UCSD-AML1 (cell line): ENCODE measurements at regions not wholly inside any gene's neighbourhood (a gene's known extent, or its start where the extent isn't known, plus 50 kb on each side); places are given as distances from the start of the nearest gene placed in this dataset.
A peak's percentile ranks its signal among the peaks of the same experiment; 100 is the strongest.

Experiments
- DNase-seq: peaks from one replicate; lab custom pipeline; 2025; ENCODE audit not compliant: unreplicated experiment; lab: John Stamatoyannopoulos, UW

DNA sequence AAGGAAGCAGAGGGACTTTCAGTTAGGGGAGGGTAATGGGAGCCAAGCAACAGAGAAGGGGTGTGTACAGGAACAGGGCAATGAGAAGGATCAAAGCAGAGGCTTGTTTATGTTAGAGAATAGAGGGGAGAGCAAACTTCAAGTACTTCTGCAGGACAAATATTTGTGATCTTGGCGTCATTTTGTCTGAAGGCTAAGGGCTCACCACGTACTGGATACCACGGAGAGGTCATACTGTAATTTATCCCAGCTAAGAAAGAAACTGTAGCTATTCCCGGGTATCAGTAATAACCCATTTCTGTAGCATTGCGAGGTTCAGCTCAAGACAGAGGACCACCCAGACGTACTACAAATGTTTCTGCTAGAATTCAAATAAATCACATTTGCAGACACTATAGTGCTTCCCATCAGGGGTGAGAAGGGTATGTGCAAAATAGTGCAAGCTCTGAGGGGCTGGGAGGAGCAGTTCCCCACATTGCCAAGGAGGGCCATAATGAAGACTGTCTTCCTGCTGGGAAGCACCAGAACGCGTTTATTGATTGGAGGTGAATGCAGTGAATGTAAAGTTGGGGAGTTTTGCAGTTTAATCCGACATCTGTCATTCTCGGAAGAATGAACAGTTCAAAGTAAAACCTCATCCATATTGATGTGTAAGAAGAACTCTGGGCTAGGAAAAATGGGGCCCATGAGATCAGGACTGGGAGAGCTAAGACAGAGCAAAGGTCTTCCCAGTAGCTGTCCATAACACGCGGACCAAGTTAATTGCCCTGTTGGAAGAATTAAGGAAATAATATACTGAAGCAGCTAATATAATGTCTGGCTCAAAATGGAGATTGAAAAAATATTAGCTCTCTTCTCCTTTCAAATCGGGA, 136.9 kb downstream of the RWDD3 start:
- no peak for DNase-seq

DNA sequence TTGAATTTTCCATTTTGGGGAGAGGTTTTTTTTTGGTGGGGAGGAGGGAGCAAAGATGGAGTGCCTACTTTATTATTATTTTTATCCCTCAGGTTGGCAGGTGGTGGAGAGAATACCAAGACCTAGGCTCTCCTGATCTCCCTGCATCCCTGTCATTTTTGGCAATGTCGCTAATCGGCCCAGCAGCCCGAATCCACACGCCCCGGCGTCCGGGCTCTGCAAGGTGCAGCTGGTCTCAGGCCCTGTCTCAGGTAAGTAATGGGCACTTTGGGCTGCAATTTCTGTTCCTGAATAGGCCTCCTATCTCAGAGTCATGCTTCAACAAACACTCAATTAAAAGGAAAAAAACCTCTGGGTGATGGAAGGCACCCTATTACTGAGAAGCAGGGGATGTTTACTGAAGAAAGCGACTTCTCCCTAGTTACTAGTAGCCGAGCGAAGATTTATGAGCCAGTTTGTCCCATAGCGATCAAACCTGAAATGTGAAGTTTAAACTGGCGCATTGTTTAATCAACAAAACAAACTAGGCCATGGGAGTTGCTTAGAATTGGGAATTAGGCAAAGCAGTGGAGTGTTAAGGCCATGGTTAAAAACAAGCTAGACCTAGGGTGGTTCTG, 137.8 kb downstream of the RWDD3 start:
- no peak for DNase-seq

DNA sequence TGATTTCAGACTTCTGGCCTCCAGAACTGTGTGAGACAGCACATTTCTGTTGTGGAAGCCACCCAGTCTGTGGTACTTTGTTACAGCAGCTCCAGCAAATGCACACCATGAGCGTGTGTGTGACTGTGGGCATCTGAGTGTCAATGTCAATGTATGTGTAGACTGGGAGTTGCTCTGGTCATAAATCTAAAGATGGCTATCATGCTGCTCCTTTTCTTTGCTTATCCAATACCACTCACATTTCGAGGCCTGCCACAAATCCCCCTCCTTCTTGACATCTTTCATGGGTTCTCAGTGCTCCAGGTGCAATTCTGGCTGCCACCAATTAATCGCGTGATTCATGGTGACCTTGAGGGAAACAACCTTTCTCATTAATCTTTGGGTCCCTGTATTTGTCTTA, 141.2 kb downstream of the RWDD3 start:
- DNase-seq = no peak

DNA sequence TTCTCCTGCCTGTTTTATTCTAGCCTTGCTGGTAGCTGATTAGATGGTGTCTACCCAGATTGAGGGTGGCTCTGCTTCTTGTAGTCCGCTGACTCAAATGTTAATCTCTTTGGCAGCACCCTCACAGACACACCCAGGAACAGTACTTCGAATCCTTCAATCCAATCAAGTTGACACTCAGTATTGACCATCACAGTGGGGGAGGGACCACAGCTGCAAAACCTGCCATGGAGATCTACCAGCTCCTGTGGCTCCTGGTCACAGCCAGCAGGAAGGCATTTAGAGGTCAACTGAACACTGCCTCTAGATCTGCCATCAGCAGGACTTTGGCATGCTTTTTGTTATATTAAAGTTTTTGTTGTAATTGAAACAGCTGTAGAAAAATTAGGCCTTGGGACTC, 146.9 kb downstream of the RWDD3 start:
- DNase-seq = no peak

DNA sequence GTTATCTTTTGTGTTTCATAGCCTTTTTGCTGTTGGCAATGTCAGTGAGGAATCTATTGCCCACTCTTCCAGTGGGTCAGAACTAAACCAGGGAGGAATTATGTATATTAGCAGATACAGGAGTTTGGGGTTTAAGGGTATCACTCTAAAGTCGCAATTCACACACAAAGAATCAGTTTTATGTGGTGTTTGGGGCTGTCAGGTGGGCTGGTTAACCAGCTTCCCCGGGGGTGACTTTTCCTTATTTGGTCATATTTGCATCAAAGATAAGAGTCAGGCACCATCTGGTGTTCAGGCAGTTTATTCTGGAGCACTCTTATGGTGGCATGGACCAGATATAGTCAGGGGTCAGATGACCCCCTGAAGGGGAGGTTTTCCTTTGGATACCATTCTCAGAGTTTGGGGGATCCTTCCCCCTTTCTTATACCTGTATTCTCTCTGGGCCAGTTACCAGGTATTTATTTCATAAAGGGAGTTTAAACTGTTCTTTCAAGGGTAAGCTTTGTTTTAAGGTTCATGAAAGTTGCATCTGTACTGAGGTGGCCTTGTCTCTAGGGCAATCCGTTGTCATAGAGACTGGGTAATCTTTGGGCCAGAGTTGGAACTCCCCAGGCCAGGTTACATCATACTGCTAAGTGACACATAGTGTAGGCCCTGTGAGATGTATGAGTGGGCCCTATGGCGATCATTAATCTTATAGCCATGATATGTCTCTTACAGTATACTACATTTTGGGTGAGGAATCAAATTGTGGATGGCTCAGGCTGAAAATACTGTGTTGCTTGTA, 148.2 kb downstream of the RWDD3 start:
- no peak for DNase-seq

DNA sequence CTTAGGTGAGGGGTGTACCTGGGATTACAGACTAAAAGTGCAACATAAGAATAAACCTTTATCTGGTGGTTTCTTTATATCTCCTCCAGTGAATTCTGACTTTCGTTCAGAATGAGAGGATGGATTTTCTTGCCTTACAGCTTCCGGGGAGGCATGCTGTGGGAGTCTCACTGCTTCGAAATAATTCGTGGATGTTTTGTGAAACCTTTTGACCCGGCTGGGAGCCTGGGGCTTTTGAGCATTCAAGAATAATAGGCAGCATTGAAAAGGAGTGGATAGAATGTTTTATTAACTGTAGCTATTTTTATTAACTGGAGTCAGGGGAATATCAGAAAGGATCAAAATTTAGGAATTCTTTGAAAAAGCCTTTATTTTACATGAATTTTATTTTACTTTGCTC, 149.1 kb downstream of the RWDD3 start:
- DNase-seq = no peak

DNA sequence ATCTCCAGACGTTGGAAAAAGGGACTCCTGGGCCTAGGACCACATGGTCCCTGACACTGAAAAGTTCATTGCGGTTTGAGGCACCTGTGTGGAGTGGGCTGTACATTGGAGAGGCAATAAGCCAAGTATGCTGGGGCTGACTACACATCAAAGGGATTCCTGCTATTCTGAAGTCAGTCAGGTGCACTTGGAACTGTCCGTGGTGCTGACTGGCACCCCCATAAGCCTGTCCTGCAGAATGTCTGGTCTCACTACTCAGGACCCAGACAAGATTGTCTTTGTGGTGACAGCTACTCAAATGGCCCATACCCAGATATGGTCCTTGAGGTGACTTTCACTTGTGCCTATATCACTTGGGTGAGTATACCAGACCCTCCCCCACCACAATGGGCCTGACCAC, 150.6 kb downstream of the RWDD3 start:
- DNase-seq = peak; percentile 27

DNA sequence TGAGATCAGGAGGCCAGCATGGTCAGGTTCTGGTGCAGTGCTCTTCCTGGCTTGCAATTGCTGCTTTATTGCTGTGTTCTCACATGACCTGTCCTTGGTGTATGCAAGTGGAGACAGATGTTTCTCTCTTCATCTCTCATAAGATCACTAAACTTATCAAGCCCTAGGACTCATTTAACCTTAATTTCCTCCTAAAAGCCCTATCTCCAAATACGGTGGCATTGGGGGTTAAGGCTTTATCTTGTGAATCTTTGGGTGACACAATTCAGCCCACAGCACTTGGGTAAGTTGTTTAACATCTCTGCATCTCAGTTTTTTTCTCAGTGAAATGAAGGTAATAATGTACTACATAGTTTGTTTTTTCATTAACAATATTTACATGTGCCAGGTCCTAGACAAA, 152.4 kb downstream of the RWDD3 start:
- DNase-seq = no peak

DNA sequence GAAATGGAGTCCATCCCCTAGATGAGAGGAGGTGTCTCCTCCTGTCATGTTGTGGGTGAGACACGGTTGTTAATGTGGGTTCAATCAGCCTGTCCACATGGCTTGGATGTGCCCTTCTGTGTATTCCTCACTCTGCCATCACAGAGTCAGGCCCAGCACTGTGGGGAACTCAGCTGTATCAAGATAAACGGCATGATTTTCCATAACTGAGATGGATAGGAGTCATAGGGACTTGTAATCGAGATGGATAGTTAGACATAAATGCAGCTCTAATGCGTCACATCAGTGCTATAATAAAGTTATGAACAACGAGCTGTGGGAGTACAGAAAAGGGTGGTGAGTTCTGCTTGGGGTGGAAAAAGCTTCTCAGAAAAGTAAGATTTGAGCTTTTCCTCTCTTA, 152.9 kb downstream of the RWDD3 start:
- no peak for DNase-seq

DNA sequence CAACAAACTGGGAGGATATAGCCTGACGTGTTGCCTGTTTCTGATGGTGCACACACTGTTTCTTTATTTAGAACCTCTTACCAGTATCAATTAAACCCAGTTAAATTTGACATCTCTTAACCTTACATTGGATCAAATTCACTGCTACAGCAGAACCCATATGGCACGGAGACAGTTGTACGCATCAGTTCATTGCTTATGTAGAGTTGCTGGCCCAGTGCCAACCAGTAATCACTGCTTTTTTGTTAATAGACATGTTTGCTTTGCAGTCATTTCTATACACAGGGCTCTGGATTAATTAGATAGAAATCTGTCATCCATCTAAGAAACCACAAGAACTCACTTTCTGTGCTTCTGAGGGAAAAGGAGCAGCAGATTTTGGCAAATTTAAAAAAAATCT, 154.0 kb downstream of the RWDD3 start:
- DNase-seq = no peak

DNA sequence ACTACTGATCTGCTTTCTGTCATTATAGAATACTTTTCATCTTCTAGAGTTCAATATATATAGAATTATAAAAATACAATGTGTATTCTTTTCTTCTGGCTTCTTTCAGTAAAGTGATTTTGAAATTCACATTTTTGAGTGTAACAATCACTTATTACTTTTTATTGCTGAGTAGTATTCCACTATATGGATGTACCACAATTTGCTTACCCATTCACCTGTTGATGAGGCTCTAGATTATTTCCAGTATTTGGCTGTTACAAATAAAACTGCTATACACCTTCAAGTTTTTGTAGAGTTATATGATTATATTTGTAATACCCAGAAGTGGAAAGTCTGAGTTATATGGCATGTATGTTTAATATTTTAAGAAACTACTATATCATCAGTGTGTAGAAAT, 159.4 kb downstream of the RWDD3 start:
- no peak for DNase-seq

DNA sequence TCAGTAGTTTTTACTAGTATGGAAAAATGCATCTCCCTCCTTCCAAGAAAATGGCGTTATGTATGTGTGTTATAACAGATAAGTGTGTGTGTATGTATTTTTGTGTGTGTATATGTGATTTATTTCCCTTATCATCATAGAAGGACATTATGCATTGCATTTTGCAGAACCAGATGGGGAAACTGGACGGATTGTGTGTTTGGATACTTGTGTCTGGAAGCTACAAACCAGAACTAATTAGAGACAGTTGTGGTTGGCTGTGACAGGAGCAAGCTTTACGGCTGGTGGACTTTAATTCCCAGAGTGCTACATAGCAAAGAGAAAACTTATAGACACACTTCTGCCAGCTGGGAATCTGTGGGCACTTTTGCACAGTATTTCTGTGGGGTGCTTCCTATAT, 162.5 kb downstream of the RWDD3 start:
- no peak for DNase-seq

DNA sequence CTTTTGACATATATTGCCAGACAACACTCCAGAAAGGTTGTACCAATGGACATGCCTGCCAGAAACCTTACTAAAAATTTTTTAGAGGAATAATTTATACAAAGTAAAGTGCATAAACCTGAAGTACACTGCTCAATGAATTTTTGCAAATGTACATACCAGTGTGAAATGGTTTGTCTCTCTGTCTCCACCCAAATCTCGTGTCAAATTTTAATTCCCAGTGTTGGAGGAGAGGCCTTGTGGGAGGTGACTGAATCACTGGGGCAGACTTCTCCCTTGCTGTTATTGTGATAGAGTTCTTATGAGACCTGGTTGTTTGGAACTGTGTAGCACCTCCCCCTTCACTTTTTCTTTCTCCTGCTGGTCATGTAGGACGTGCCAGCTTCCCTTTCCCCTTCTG, 168.8 kb downstream of the RWDD3 start:
- DNase-seq = no peak

DNA sequence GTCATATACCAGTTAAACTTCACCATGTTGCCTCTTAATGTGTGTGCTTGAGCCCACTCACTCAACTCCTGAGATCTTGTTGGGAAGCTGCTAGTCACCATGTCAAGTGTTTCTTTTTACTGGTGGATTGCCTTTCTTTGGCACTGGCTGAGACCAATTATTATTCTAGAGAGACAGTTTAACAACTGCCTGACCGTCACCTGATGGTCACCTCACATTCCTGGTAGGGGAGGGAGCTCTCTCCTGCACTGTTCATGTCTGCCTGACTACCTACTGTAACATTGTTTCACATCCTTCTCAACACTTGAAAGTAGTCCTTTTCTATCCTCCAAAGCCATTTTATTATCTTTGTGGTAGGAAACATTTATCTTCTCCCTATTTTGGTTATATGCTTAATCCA, 172.3 kb downstream of the RWDD3 start:
- DNase-seq = no peak

DNA sequence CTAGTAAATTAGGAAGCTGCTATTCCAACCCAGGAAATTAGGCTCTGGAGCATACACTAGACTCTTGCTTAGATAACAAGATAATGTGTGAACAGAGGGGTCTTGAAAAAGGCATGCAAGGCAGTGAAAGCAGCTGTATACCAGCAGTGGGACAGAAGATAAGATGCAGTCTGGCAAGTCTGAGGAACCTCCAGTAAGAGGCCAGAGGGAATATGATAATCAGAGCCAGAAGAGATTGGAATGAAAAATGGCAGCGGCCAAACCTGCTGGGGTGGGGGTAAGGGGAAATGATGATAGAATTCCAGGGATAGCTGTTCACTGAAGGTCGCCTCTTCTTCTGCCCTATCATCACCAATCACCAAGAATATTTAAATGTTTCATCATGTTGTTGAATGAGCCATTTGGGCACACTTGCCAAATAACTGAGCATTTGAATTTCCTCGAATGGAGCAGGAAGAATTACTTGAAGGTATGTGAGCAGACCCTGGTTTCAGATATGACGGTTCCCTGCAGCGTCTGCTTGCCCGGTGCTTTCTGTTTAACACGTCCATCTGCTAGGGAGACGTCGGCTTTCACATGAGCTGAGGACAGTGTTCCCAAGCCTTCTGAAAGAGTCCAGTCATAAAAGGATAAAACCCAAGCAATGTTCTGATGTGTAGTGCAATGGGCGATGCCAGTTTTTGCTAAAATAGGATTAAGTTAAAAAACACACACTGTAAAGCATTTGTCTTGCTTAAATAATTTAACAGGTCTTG, 173.3 kb downstream of the RWDD3 start:
- DNase-seq = no peak

DNA sequence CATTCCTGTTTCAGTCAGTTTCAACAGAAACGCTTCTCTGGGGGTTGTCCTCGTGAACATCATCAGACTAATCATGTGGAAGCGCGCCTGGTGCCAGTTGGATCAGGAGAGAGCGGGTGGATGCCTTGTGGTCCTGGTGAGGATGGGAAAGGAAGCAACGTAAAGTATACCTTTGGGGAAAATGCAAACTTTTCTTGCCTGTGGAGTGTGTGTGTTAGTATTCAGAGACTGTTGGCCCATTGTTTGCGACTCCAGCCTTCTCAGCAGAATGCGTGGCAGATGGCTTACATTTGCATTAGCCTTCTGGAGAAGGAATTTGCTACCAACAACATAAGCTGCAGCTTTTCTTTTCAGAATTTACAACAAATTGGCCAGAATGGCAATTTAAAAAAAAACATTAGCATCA, 173.9 kb downstream of the RWDD3 start:
- no peak for DNase-seq

DNA sequence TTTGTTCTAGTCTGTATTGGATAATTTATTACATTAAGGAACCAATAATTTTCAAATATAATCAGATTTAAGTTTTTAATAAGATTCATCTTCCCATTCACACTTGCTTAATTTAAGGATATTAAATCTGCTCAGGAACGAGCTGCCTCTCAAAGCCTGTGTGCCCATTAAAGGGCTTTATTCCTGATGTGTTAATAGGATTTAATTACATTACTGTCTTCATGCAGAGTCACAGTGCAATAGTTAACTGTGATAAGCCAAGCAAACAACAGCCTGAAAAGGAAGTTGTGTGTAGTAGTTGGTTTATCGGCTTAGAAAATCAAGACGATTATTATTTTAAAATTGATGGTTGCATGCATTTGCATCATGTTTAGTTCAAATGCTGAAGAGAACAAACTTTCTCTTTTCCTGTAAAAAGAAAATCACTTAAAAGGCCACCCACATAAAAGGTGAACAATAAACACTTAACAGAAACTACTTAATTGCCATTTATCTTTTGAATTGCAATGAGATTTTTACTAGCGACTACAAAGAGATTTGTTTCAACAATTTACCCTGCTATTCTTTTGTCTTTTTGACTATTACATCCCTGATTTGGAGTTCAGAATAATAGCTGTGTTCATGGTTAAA, 174.6 kb downstream of the RWDD3 start:
- DNase-seq = no peak

DNA sequence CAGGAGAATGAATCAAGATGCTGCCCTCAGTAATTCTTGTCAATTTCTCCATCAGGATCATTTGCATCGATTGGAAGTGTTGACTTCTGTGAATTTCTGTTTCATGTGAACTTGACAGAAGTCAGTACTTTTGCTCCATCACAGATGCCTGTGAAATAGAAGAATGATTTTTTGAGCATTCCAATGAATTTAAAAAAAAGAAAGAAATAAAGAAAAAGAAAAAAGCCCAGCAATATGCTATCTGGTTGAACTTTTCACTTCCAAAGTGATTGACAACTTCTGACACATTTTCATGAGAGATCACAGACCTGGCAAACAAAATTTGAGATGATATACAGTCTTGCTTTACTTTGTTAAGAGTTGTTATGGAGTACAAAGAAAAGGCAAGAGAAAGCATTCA, 175.3 kb downstream of the RWDD3 start:
- no peak for DNase-seq

DNA sequence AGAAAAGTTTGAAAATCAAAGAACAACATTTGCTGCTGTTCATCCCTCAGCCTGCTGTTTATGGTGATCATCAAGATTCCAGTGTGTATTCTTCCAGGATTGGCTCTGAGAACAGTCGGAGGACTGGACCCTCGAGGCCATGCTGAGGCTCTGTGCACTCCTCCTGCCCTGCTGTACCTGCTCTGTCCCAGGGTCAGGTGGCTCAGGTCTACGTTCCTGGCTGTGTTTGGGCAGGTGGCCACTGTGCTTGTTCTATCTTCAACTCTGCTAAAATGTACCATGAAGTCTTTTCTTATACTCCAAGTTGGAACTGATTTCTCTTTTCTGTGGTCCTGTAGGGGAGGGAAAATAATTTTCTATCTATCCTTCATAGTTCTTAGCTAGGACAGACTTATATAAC, 175.9 kb downstream of the RWDD3 start:
- no peak for DNase-seq

DNA sequence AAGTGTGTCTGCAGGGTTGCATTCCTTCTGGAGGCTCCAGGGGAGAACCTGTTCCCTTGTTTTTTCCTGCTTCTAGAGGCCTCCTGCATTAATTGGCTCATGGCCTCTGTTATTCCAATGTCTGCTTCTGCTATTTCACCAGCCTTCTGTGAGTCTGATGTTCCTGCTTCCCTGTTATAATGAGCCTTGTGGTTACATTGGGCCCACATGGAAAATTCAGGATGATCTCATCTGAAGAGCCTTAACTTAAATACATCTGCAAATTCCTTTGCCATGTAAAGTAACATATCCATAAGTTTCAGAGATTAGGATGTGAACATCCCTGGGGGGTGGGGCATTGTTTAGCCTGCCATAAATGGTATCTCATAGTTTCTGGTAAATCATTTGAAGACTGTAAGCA, 181.1 kb downstream of the RWDD3 start:
- no peak for DNase-seq

DNA sequence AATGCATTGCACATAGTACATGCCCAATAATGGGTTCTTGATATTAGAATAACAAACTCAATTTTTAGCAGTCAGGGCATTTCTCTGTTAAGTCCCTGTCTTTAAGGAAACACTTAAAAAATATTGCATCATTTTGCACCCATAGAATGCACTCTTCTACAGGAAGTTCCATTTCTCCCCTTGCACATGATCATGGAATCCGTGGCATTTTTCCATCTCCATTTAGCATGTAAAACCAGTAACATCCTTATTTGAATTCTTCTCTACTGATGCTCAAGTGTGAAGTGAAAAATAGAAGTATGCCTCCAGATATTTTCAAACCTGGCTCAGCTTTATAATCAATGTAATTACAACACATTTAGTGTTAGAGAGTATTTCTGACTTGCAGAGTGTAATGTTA, 192.8 kb downstream of the RWDD3 start:
- DNase-seq = no peak
